ENCODE measurements at regions not wholly inside any gene's neighbourhood (a gene's known extent, or its start where the extent isn't known, plus 50 kb on each side); places are given as distances from the start of the nearest gene placed in this dataset.

- TF ChIP-seq NRL (CRISPR knock-in tag; IDR thresholded peaks at IDR 0.05; ENCODE audit: borderline replicate concordance) (no peak), ZNF512 (CRISPR knock-in tag; IDR thresholded peaks at IDR 0.05) (no peak), TGIF2 (CRISPR knock-in tag; IDR thresholded peaks at IDR 0.05) (no peak), ZNF724P (CRISPR knock-in tag; IDR thresholded peaks at IDR 0.05; ENCODE audit: borderline replicate concordance) (no peak), HMGA1 (CRISPR knock-in tag; conservative IDR thresholded peaks at IDR 0.05) (no peak), CEBPG (CRISPR knock-in tag; IDR thresholded peaks at IDR 0.05) (peak; percentile 71), HDAC2 (CRISPR knock-in tag; IDR thresholded peaks at IDR 0.05) (peak; percentile 90), XRCC5 (optimal IDR thresholded peaks at IDR 0.05; ENCODE audit: low read length) (peak; percentile 14), ATF7-NPFF (CRISPR knock-in tag; IDR thresholded peaks at IDR 0.05; ENCODE audit: low read depth) (no peak), ZNF574 (CRISPR knock-in tag; IDR thresholded peaks at IDR 0.05) (no peak), MATR3 (CRISPR knock-in tag; IDR thresholded peaks at IDR 0.05) (no peak), STAG1 (CRISPR knock-in tag; IDR thresholded peaks at IDR 0.05) (no peak), ZNF609 (CRISPR knock-in tag; IDR thresholded peaks at IDR 0.05; ENCODE audit: borderline replicate concordance) (no peak), HNF1B (CRISPR knock-in tag; IDR thresholded peaks at IDR 0.05) (peak; percentile 51; the same call in 1 of the 2 replicates), ZNF550 (CRISPR knock-in tag; IDR thresholded peaks at IDR 0.05; ENCODE audit: borderline replicate concordance) (no peak), HNRNPLL (IDR thresholded peaks at IDR 0.05; ENCODE audit: low read depth, low read length, poor library complexity, severe bottlenecking) (no peak), RCOR2 (CRISPR knock-in tag; IDR thresholded peaks at IDR 0.05) (peak; percentile 85; the same call in 1 of the 2 replicates), ETV6 (CRISPR knock-in tag; conservative IDR thresholded peaks at IDR 0.05) (no peak)
Measured at GRCh38 chr6:56739836-56740815, 97.4 kb upstream of the DST start (continued).

All from HepG2 (cell line).